ENCODE measurements at regions not wholly inside any gene's neighbourhood (a gene's known extent, or its start where the extent isn't known, plus 50 kb on each side); places are given as distances from the start of the nearest gene placed in this dataset.

DNA sequence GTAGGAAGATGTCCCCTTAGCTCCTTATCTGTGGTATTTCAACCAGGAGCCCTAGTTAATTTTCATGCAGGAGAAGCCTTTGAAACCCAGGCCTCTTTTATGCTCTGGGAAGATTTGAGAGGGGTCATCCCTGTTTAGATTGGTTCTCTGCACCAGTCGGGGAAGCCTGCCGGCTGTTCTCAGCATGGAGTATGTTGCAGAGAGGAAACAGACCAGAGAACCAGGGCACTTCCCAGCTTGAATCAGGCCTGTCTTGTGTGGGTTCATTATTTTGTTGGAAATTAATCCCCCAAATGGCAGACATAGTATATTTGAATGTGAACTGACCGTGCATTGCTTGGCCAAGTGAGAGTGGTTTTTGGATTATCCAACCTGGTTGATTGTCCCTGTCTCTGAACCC lies 1082.1 kb upstream of the RBFOX1 start:
- Histone ChIP-seq H3K9me3 (no peaks in the 10 kb centered on the region), H3K27me3 (no peaks in the 10 kb centered on the region), H3K36me3 (replicated peaks in 1 of 2; ENCODE audit: insufficient read depth in 1 of 2, low read depth in 2 of 2) (no peaks in the 10 kb centered on the region), H3K27ac (no peak overlapping the region), H3K4me3 (no peak overlapping the region), H3K4me1 (no peaks in the 10 kb centered on the region)
- DNase-seq (no peak), ATAC-seq (no peak)
- intact Hi-C loops (cut with DNase I): no loop called here
- 45 to 65% methylated on average over 3 of the region's 3 CpGs for WGBS, 2 donors
- TF ChIP-seq, protein P1, sequence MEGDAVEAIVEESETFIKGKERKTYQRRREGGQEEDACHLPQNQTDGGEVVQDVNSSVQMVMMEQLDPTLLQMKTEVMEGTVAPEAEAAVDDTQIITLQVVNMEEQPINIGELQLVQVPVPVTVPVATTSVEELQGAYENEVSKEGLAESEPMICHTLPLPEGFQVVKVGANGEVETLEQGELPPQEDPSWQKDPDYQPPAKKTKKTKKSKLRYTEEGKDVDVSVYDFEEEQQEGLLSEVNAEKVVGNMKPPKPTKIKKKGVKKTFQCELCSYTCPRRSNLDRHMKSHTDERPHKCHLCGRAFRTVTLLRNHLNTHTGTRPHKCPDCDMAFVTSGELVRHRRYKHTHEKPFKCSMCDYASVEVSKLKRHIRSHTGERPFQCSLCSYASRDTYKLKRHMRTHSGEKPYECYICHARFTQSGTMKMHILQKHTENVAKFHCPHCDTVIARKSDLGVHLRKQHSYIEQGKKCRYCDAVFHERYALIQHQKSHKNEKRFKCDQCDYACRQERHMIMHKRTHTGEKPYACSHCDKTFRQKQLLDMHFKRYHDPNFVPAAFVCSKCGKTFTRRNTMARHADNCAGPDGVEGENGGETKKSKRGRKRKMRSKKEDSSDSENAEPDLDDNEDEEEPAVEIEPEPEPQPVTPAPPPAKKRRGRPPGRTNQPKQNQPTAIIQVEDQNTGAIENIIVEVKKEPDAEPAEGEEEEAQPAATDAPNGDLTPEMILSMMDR (IDR thresholded peaks at IDR 0.05): no peak
- TF ChIP-seq POLR2A (IDR thresholded peaks at IDR 0.05): no peak

DNA sequence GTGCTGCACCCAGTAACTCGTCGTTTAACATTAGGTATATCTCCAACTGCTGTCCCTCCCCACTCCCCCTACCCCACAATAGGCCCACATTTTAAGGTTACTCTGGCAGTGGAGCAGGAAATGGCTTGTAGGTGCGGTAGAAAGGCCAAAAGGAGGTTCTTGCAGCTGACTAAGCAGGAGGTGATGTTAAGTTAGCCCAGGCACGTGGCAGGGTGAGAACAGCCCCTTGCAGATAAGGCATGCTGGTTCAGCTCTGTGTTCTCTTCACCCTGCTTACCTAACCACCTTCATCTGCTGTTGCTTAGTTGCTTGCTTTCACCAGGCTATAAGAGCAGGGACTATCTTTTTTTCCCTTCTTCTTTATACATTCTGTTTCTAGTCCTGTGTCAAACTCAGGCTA lies 1082.8 kb upstream of the RBFOX1 start:
- ATAC-seq: no peak

DNA sequence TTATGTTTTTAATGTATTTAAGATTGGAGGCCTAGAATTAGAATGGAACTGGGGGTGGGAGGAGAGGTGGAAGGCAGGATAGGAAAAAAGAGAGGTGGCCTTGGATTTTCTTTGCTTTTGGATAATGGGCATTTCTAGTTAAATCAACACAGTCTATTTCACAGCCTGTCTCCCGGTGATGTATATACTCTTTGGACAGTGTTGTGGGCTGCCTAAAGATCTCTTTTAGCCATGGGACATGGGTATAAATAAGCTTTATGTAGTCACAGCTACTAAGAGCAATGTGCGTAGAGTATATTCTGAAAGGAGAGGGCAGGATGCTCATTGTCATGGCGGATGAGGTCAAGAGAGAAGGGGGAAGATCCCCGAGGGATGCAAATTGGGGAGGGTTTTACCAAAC lies 1084.4 kb upstream of the RBFOX1 start:
- no peak overlapping the region for H3K4me3 ChIP-seq
- no peaks in the 10 kb centered on the region for H3K4me1 ChIP-seq
- TF ChIP-seq POLR2A (IDR thresholded peaks at IDR 0.05): no peak
- TF ChIP-seq, protein P1 (IDR thresholded peaks at IDR 0.05): no peak
- no peak overlapping the region for H3K27ac ChIP-seq
- no peak for ATAC-seq
- no peaks in the 10 kb centered on the region for H3K9me3 ChIP-seq
- H3K36me3 ChIP-seq (replicated peaks in 1 of 2; ENCODE audit: insufficient read depth in 1 of 2, low read depth in 2 of 2): no peaks in the 10 kb centered on the region
- WGBS, 2 donors: 48 to 61% methylated on average over 4 of the region's 4 CpGs
- intact Hi-C loops (cut with DNase I): no loop called here
- DNase-seq: no peak
- no peaks in the 10 kb centered on the region for H3K27me3 ChIP-seq

More for the DNA sequence above, 1082.8 kb upstream of the RBFOX1 start:
- H3K36me3 ChIP-seq (replicated peaks in 1 of 2; ENCODE audit: insufficient read depth in 1 of 2, low read depth in 2 of 2): no peaks in the 10 kb centered on the region
- DNase-seq: no peak
- no peak for TF ChIP-seq POLR2A (IDR thresholded peaks at IDR 0.05)
- TF ChIP-seq, protein P1 (IDR thresholded peaks at IDR 0.05): no peak
- H3K4me1 ChIP-seq: no peaks in the 10 kb centered on the region
- H3K4me3 ChIP-seq: no peak overlapping the region
- no peak overlapping the region for H3K27ac ChIP-seq
- intact Hi-C loops (cut with DNase I): no loop called here
- WGBS, 2 donors: 38 to 45% methylated on average over 4 of the region's 4 CpGs
- H3K9me3 ChIP-seq: no peaks in the 10 kb centered on the region
- H3K27me3 ChIP-seq: no peaks in the 10 kb centered on the region

DNA sequence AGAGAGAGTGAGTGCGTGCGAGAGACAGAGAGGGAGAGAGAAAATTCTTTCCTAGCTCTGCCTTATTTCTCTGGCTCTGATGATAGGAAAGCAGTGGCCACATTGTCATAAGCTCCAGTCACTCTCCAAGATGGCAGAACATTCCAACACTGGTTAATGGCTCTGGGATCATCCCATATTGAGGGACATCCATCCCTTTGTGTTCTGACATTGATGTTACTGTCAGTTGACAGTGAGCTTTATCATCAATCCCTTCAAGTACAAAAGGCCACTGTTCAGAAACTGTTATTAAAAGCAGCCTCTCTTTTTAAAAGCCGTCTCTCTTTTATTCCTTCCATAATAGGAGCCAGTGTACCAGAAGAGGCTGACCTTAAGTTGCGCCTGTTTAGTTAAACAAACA lies 1084.9 kb upstream of the RBFOX1 start:
- TF ChIP-seq, protein P1 (IDR thresholded peaks at IDR 0.05): no peak

DNA sequence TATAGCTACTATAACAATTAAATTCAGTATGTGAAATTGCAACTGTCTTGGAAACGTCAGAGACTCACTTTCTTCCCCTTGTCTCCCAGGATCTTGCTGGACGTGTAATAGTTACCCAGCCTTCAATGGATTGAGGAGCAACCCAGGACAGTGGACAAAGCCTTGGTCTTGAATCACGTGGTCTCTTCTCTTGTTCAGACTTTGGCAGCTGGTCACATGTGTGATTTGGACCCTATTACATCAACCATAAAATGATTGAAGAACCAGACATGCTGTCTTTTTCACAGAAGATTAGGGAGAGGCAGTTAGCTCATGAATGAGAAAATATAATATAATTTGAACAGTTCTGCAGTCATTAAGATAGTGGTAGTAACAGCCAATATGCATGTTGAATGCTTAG lies 1085.5 kb upstream of the RBFOX1 start:
- Histone ChIP-seq H3K9me3 (no peaks in the 10 kb centered on the region), H3K27me3 (no peaks in the 10 kb centered on the region), H3K36me3 (replicated peaks in 1 of 2; ENCODE audit: insufficient read depth in 1 of 2, low read depth in 2 of 2) (no peaks in the 10 kb centered on the region), H3K27ac (no peak overlapping the region), H3K4me1 (no peaks in the 10 kb centered on the region), H3K4me3 (no peak overlapping the region)
- intact Hi-C loops (cut with DNase I): no loop called here
- TF ChIP-seq, protein P1 (IDR thresholded peaks at IDR 0.05): no peak
- no peak for TF ChIP-seq POLR2A (IDR thresholded peaks at IDR 0.05)
- no peak for ATAC-seq
- DNase-seq: no peak
- 38 to 49% methylated on average over 3 of the region's 3 CpGs for WGBS, 2 donors

More for the DNA sequence above, 1084.9 kb upstream of the RBFOX1 start:
- intact Hi-C loops (cut with DNase I): no loop called here
- H3K27me3 ChIP-seq: no peaks in the 10 kb centered on the region
- no peaks in the 10 kb centered on the region for H3K9me3 ChIP-seq
- ATAC-seq: no peak
- H3K4me1 ChIP-seq: no peaks in the 10 kb centered on the region
- H3K36me3 ChIP-seq (replicated peaks in 1 of 2; ENCODE audit: insufficient read depth in 1 of 2, low read depth in 2 of 2): no peaks in the 10 kb centered on the region
- no peak overlapping the region for H3K27ac ChIP-seq
- H3K4me3 ChIP-seq: no peak overlapping the region
- no peak for DNase-seq
- WGBS, 2 donors: 71 to 77% methylated on average over 4 of the region's 4 CpGs
